Suppressor macrophage treated with lipopolysaccharide for 4 hours (primary cell): ENCODE measurements at regions not wholly inside any gene's neighbourhood (a gene's known extent, or its start where the extent isn't known, plus 50 kb on each side); places are given as distances from the start of the nearest gene placed in this dataset.
A peak's percentile ranks its signal among the peaks of the same experiment; 100 is the strongest.
"Not testable (repeated sequence)": the region's sequence is repeated elsewhere in the genome, so short reads cannot be mapped to it uniquely, and the experiment has no call there.

Source experiments
- DNase-seq: peaks from one replicate; pipeline ENCODE4 v3.0.0-alpha.2; 2020

GRCh38 chr7:106444068-106444655 is 159.4 kb upstream of the NAMPT start:
- DNase-seq = no peak

- DNase-seq = no peak
Measured at GRCh38 chr7:106443156-106443555, 158.4 kb upstream of the NAMPT start.

GRCh38 chr7:106442476-106442875 is 157.7 kb upstream of the NAMPT start:
- DNase-seq = no peak

GRCh38 chr7:106441343-106441742 is 156.6 kb upstream of the NAMPT start:
- DNase-seq = not testable (repeated sequence)

GRCh38 chr7:106436933-106437332 is 152.2 kb upstream of the NAMPT start:
- DNase-seq = not testable (repeated sequence)

- no peak for DNase-seq
Measured at GRCh38 chr7:106433377-106433776, 148.6 kb upstream of the NAMPT start.

- DNase-seq = no peak
Measured at GRCh38 chr7:106430535-106431455, 146.0 kb upstream of the NAMPT start.

GRCh38 chr7:106430103-106430502 is 145.3 kb upstream of the NAMPT start:
- no peak for DNase-seq

GRCh38 chr7:106426803-106427202 is 142.0 kb upstream of the NAMPT start:
- no peak for DNase-seq

- DNase-seq = peak; percentile 99
Measured at GRCh38 chr7:106425017-106425719, 140.4 kb upstream of the NAMPT start.

GRCh38 chr7:106424476-106425016 is 139.8 kb upstream of the NAMPT start:
- DNase-seq = no peak

- DNase-seq = no peak
Measured at GRCh38 chr7:106423821-106424475, 139.2 kb upstream of the NAMPT start.

- no peak for DNase-seq
Measured at GRCh38 chr7:106423111-106423510, 138.3 kb upstream of the NAMPT start.

- peak; percentile 94 for DNase-seq
Measured at GRCh38 chr7:106421181-106421762, 136.5 kb upstream of the NAMPT start.

- peak; percentile 25 for DNase-seq
Measured at GRCh38 chr7:106420736-106421135, 136.0 kb upstream of the NAMPT start.

GRCh38 chr7:106420210-106420609 is 135.4 kb upstream of the NAMPT start:
- no peak for DNase-seq

GRCh38 chr7:106419455-106420182 is 134.8 kb upstream of the NAMPT start:
- peak; percentile 7 for DNase-seq

- peak; percentile 32 for DNase-seq
Measured at GRCh38 chr7:106418526-106418925, 133.7 kb upstream of the NAMPT start.

- peak; percentile 86 for DNase-seq
Measured at GRCh38 chr7:106418094-106418493, 133.3 kb upstream of the NAMPT start.

- no peak for DNase-seq
Measured at GRCh38 chr7:106417273-106417902, 132.6 kb upstream of the NAMPT start.

- no peak for DNase-seq
Measured at GRCh38 chr7:106416430-106416829, 131.6 kb upstream of the NAMPT start.
